ENCODE measurements at regions not wholly inside any gene's neighbourhood (a gene's known extent, or its start where the extent isn't known, plus 50 kb on each side); places are given as distances from the start of the nearest gene placed in this dataset.

- Histone ChIP-seq H3K9ac (ENCODE audit: low read length) (no peak overlapping the region), H4K20me1 (ENCODE audit: insufficient read depth, low read length) (no peaks in the 10 kb centered on the region), H3K9me2 (replicated peaks; ENCODE audit: insufficient read depth, low read length) (no peaks in the 10 kb centered on the region), H3K79me2 (ENCODE audit: low read length) (no peaks in the 10 kb centered on the region), H3K9me3 (replicated peaks; ENCODE audit: insufficient read depth, low read length) (no peaks in the 10 kb centered on the region), H3K4me3 (ENCODE audit: low read length) (no peak overlapping the region), H3K4me2 (ENCODE audit: low read depth, low read length) (no peak overlapping the region), H3K36me3 (replicated peaks; ENCODE audit: insufficient read depth, low read length) (no peaks in the 10 kb centered on the region), H3F3A (ENCODE audit: insufficient read depth, low read length) (no peaks in the 10 kb centered on the region), H2AFZ (ENCODE audit: low read length) (no peak overlapping the region), H3K27me3 (replicated peaks; ENCODE audit: insufficient read depth, low read length) (no peaks in the 10 kb centered on the region), H3K27ac (ENCODE audit: low read length) (no peak overlapping the region), H3K4me1 (ENCODE audit: low read length) (no peaks in the 10 kb centered on the region)
- TF ChIP-seq EZH2 (optimal IDR thresholded peaks at IDR 0.05; ENCODE audit: low read depth, low read length) (no peak), EZH2phosphoT487 (IDR thresholded peaks at IDR 0.05; ENCODE audit: low read length) (no peak), CTCF (IDR thresholded peaks at IDR 0.05; ENCODE audit: low read length) (no peak)
- DNase-seq: no peak
These were observed 147.5 kb downstream of the NFKBIZ start for GRCh38 chr3:101996832-101997231.

- H2AFZ ChIP-seq (ENCODE audit: low read length): no peak overlapping the region
- no peaks in the 10 kb centered on the region for H3K4me1 ChIP-seq (ENCODE audit: low read length)
- H3K9me3 ChIP-seq (replicated peaks; ENCODE audit: insufficient read depth, low read length): no peaks in the 10 kb centered on the region
- DNase-seq: no peak
- no peaks in the 10 kb centered on the region for H3K36me3 ChIP-seq (replicated peaks; ENCODE audit: insufficient read depth, low read length)
- H3K79me2 ChIP-seq (ENCODE audit: low read length): no peaks in the 10 kb centered on the region
- H3K4me3 ChIP-seq (ENCODE audit: low read length): no peak overlapping the region
- H4K20me1 ChIP-seq (ENCODE audit: insufficient read depth, low read length): no peaks in the 10 kb centered on the region
- no peaks in the 10 kb centered on the region for H3F3A ChIP-seq (ENCODE audit: insufficient read depth, low read length)
- no peaks in the 10 kb centered on the region for H3K27me3 ChIP-seq (replicated peaks; ENCODE audit: insufficient read depth, low read length)
- no peak overlapping the region for H3K9ac ChIP-seq (ENCODE audit: low read length)
- no peak overlapping the region for H3K4me2 ChIP-seq (ENCODE audit: low read depth, low read length)
- TF ChIP-seq CTCF (IDR thresholded peaks at IDR 0.05; ENCODE audit: low read length): no peak
- no peak for TF ChIP-seq EZH2 (optimal IDR thresholded peaks at IDR 0.05; ENCODE audit: low read depth, low read length)
- no peak for TF ChIP-seq EZH2phosphoT487 (IDR thresholded peaks at IDR 0.05; ENCODE audit: low read length)
- H3K9me2 ChIP-seq (replicated peaks; ENCODE audit: insufficient read depth, low read length): no peaks in the 10 kb centered on the region
- no peak overlapping the region for H3K27ac ChIP-seq (ENCODE audit: low read length)
These were observed 149.1 kb downstream of the NFKBIZ start for GRCh38 chr3:101998256-101998926.

- no peak for DNase-seq
- no peaks in the 10 kb centered on the region for H3K9me2 ChIP-seq (replicated peaks; ENCODE audit: insufficient read depth, low read length)
- no peak overlapping the region for H2AFZ ChIP-seq (ENCODE audit: low read length)
- H3K27ac ChIP-seq (ENCODE audit: low read length): no peak overlapping the region
- H3F3A ChIP-seq (ENCODE audit: insufficient read depth, low read length): no peaks in the 10 kb centered on the region
- no peaks in the 10 kb centered on the region for H4K20me1 ChIP-seq (ENCODE audit: insufficient read depth, low read length)
- no peak overlapping the region for H3K4me2 ChIP-seq (ENCODE audit: low read depth, low read length)
- H3K27me3 ChIP-seq (replicated peaks; ENCODE audit: insufficient read depth, low read length): no peaks in the 10 kb centered on the region
- H3K9me3 ChIP-seq (replicated peaks; ENCODE audit: insufficient read depth, low read length): no peaks in the 10 kb centered on the region
- no peak overlapping the region for H3K4me3 ChIP-seq (ENCODE audit: low read length)
- H3K4me1 ChIP-seq (ENCODE audit: low read length): no peaks in the 10 kb centered on the region
- TF ChIP-seq EZH2 (optimal IDR thresholded peaks at IDR 0.05; ENCODE audit: low read depth, low read length): no peak
- no peak overlapping the region for H3K9ac ChIP-seq (ENCODE audit: low read length)
- H3K36me3 ChIP-seq (replicated peaks; ENCODE audit: insufficient read depth, low read length): no peaks in the 10 kb centered on the region
- no peaks in the 10 kb centered on the region for H3K79me2 ChIP-seq (ENCODE audit: low read length)
These were observed 150.0 kb downstream of the NFKBIZ start for GRCh38 chr3:101999177-101999779.

- H3K9me2 ChIP-seq (replicated peaks; ENCODE audit: insufficient read depth, low read length): no peaks in the 10 kb centered on the region
- H3K4me2 ChIP-seq (ENCODE audit: low read depth, low read length): no peak overlapping the region
- no peak overlapping the region for H3K9ac ChIP-seq (ENCODE audit: low read length)
- no peaks in the 10 kb centered on the region for H3K4me1 ChIP-seq (ENCODE audit: low read length)
- no peaks in the 10 kb centered on the region for H3K9me3 ChIP-seq (replicated peaks; ENCODE audit: insufficient read depth, low read length)
- H4K20me1 ChIP-seq (ENCODE audit: insufficient read depth, low read length): no peaks in the 10 kb centered on the region
- no peaks in the 10 kb centered on the region for H3K27me3 ChIP-seq (replicated peaks; ENCODE audit: insufficient read depth, low read length)
- H3K36me3 ChIP-seq (replicated peaks; ENCODE audit: insufficient read depth, low read length): no peaks in the 10 kb centered on the region
- no peaks in the 10 kb centered on the region for H3F3A ChIP-seq (ENCODE audit: insufficient read depth, low read length)
- H3K4me3 ChIP-seq (ENCODE audit: low read length): no peak overlapping the region
- no peak overlapping the region for H3K27ac ChIP-seq (ENCODE audit: low read length)
- TF ChIP-seq EZH2 (optimal IDR thresholded peaks at IDR 0.05; ENCODE audit: low read depth, low read length) (no peak), EZH2phosphoT487 (IDR thresholded peaks at IDR 0.05; ENCODE audit: low read length) (no peak), CTCF (IDR thresholded peaks at IDR 0.05; ENCODE audit: low read length) (no peak)
- no peaks in the 10 kb centered on the region for H3K79me2 ChIP-seq (ENCODE audit: low read length)
- no peak overlapping the region for H2AFZ ChIP-seq (ENCODE audit: low read length)
- no peak for DNase-seq
These were observed 151.4 kb downstream of the NFKBIZ start for GRCh38 chr3:102000620-102001209.

All from MM.1S (cell line).